Epithelial cell of proximal tubule (primary cell): ENCODE measurements at regions not wholly inside any gene's neighbourhood (a gene's known extent, or its start where the extent isn't known, plus 50 kb on each side); places are given as distances from the start of the nearest gene placed in this dataset.
"Not testable (repeated sequence)": the region's sequence is repeated elsewhere in the genome, so short reads cannot be mapped to it uniquely, and the experiment has no call there.

ENCODE experiments used
- DNase-seq: peaks from one replicate; pipeline ENCODE4 v3.0.0-alpha.2; 2011; ENCODE audit warnings: low read depth
- H3K4me3 ChIP-seq: 2 replicates; pipeline ENCODE4 v1.5.1; 2011; ENCODE audit warnings: low read depth, mild to moderate bottlenecking, low read length
- TF ChIP-seq, protein P1 (sequence below): conservative IDR thresholded peaks from 2 replicates; pipeline ENCODE4 v1.5.1; 2012; ENCODE audit warnings: low read depth, mild to moderate bottlenecking, low read length

DNA sequence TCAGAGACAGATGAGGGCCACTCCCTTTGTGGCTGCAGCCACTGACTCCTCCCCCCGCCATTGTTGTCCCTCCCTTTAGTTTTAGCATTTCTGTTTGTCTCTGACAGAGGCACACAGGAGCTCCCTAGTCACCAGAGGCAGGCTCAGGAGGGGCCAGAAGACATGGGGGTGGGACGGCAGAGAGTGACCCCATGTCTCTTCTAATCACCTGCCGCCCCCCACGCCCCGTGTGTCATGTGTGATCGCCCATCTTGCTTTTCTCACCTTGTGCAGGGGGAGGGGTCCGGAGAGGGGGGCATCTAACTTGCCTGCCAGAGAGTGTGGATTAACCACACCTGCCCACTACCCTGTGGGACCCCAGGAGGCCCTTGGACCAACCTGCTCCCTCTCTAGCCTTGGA, 246.7 kb upstream of the TP53TG3C start:
- DNase-seq, H3K4me3 ChIP-seq: not testable (repeated sequence)

DNA sequence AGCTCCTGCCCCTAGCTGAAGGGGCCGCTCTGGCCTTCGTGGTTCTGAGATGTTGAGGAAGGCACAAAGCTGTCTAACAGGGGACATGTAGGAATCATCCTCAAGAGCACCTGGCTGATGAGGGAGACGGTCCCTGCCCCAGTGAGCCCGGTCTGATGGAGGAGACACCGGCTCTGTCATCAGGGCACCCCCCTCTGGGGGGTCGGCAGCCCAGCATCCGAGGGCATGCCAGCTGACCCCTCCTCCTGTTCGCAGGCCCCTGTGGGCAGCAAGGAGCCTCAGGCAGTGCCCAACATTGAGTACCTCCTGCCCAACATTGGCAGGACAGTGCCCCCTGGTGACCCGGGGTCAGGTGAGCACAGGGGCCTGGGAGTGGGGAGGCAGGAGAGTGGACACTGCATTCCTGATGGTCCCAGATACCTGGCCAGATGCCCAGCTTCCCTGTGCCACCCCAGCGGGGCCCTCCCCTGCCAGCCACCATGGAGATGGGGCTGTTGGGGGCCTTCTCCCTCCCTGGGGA, 247.9 kb upstream of the TP53TG3C start:
- not testable (repeated sequence) for DNase-seq

DNA sequence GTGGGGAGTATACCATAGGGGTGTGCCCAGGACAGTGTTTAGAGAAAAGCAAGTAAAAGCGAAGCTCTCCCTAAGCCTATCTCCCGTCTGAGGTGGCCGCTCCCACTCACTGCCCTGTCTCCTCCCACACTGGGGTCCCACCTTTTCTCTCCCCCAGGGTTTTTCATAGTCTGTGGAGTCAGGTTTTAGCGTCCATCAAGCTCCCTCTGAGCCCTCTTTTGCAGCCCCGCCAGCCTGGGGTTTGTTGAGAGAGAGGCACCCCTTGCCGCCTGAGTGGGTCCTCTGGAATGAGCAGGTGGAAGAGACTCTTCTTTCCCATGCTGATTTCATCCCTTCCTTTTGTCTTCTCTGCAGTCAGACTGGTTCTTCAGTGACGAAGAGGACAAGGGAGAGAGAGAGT, 248.7 kb upstream of the TP53TG3C start:
- not testable (repeated sequence) for H3K4me3 ChIP-seq, DNase-seq

More for the DNA sequence above, 247.9 kb upstream of the TP53TG3C start:
- not testable (repeated sequence) for H3K4me3 ChIP-seq

DNA sequence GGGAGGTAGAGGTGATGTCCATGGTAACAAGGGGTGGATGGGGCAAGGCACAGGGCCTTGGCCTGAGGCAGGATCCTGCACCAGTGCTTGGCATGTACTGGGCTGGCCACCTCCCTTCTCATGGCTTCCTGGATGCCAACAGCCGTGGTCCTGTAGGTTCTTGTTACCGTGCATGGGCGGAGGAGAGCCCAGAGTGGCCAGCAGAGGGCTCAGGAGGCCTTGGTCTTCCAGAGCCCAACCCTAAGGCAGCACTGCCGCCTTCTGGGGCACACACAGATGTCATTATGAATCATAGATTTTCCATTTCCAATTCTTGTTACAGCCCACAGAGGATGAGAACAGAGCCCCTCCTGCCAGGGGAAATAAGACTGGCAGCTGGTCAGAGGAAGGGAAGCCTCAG, 254.2 kb upstream of the TP53TG3C start:
- not testable (repeated sequence) for DNase-seq, H3K4me3 ChIP-seq

DNA sequence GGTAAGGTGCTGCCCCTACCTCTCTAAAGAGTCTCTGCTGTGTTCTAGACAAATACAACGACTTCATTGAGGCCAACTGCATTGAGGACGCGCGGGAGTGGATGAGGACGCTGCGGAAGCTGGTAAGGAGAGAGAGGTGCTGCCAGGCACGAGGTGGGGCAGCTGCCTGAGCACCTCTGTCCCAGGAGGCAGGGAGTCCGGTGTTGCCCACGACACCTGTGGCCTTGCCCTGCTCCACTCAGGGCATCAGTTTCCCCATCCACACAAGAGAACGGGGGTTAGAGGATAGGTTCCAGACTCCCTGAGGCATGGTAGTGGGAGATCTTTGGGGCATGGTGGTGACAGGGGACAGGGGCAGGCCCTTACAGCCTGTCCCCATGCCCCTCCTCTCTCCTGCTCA, 256.1 kb upstream of the TP53TG3C start:
- not testable (repeated sequence) for DNase-seq, H3K4me3 ChIP-seq

DNA sequence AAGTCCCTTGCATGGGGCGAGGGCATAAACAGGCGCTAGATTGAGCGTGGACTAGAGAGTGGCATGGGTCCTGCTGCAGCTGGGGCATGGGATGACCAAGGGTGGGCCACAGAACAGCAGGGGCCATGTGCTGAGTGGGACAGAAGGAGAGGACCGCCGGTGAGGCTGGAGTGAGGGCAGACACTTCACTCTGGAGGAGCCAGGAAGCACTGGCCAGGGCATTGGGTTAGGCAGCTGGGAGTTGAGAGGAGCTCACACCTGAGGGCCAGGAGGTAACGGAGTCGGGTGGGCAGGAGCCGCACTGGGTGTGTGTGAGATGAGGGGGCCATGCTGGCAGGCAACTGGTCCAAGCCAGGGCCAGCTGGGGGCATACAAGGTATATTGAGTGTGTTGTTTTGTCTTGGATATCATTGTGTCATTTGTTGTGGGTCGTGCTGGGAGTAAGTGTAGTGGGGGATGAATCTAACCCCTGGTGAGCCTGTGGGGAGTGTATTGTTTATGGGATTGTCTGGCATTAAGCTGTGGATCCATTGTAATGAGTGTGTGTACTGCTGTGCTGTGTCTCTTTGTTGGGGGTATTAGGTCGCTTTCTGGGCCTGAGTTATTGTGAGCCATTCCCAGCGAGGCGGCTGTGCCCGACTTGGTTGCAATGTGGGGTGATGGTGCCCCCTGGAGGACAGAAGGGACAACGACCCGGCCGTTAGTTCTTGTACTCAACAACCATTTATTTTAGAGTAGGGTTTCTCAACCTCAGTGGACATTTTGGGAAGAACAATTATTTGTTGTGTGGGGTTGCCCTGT, 256.5 kb upstream of the TP53TG3 start:
- not testable (repeated sequence) for DNase-seq, H3K4me3 ChIP-seq

DNA sequence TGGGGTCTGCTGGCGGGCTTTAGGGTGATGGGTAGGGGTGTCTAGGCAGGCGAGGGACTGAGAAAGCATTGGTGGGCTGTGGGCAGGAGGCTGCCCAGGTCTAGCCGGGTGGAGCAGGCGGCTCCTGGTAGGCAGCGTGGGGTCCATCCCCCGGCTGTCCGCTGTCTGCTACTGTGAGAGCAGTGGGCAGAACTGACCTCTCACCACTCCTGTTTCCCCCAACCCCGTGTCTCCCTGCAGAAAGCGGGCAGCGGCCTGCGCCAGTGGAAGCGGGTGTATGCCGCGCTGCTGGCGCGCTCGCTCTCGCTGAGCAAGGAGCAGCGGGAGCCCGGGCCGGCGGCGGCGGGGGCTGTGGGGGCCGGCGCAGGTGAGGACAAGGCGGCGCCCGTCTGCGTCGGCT, 249.2 kb upstream of the TP53TG3 start:
- DNase-seq, H3K4me3 ChIP-seq: not testable (repeated sequence)

DNA sequence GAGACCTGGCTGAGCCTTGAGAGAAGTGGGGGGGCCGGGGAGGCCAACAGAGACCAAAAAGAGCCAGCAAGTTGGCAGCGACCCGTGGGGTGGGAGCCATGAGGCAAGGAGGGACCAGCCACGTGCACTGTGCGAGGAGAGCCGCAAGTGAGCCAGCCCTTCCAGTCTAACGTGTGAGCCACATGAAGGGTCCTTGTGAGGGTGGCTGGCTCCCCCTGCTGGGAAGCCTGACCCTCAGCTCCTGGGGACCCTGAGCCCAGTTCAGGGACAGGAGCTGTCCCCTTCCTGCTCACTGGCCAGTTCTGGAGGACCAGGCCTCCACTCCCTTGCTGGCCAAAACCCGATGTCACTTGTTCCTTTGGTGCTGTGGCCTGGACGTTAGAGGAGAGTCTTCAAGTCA, 246.6 kb upstream of the TP53TG3 start:
- DNase-seq = not testable (repeated sequence)

DNA sequence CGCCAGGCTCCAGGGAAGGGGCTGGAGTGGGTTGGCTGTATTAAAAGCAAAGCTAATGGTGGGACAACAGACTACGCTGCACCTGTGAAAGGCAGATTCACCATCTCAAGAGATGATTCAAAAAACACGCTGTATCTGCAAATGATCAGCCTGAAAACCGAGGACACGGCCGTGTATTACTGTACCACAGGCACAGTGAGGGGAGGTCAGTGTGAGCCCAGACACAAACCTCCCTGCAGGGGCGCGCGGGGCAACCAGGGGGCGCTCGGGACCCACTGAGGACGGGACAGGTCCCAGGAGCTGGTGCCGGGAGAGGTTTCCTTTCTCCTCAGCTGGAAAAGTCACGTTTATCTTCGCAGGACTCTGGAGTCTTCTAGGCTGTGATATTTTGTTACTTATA, 239.4 kb upstream of the TP53TG3 start:
- H3K4me3 ChIP-seq, DNase-seq: not testable (repeated sequence)

More for the DNA sequence above, 246.6 kb upstream of the TP53TG3 start:
- H3K4me3 ChIP-seq = not testable (repeated sequence)

DNA sequence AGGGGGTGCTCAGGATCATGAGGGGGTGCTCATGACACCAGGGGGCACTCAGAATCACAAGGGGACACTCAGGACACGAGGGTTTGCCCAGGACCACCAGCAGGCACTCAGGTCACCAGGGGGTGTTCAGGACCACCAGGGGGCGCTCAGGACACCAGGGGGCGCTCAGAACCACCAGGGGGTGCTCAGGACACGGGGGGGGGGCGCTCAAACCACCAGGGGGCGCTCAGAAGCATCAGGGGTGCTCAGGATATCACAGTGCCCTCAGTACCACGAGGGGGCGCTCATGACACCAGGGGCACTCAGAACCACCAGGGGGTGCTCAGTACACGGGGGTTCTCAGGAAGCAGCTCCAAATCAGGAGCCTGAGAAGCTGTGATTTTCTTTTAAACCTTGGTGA, 221.8 kb upstream of the TP53TG3 start:
- TF ChIP-seq, protein P1, sequence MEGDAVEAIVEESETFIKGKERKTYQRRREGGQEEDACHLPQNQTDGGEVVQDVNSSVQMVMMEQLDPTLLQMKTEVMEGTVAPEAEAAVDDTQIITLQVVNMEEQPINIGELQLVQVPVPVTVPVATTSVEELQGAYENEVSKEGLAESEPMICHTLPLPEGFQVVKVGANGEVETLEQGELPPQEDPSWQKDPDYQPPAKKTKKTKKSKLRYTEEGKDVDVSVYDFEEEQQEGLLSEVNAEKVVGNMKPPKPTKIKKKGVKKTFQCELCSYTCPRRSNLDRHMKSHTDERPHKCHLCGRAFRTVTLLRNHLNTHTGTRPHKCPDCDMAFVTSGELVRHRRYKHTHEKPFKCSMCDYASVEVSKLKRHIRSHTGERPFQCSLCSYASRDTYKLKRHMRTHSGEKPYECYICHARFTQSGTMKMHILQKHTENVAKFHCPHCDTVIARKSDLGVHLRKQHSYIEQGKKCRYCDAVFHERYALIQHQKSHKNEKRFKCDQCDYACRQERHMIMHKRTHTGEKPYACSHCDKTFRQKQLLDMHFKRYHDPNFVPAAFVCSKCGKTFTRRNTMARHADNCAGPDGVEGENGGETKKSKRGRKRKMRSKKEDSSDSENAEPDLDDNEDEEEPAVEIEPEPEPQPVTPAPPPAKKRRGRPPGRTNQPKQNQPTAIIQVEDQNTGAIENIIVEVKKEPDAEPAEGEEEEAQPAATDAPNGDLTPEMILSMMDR = peak; percentile 6
- not testable (repeated sequence) for H3K4me3 ChIP-seq, DNase-seq

DNA sequence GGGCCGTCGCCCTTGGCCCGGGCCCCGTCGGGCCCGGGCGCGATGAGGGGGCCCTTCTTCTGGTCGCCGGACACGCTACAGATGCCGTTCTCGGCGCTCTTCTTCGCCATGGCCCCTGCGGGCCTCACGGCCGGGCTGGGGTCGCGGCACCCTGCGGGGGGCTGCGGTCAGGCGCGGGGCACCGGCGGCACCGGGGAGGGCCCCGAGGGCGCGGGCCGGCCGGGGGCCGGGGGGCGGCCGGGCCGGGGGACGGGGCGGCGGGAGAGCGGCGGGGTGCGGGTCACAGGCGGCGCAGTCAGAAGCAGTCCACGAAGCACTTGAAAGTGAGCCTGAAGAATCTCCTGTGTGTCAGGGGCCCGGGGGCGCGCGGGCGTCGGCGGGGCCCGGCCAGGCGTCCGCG, 209.4 kb upstream of the TP53TG3 start:
- H3K4me3 ChIP-seq, DNase-seq: not testable (repeated sequence)

DNA sequence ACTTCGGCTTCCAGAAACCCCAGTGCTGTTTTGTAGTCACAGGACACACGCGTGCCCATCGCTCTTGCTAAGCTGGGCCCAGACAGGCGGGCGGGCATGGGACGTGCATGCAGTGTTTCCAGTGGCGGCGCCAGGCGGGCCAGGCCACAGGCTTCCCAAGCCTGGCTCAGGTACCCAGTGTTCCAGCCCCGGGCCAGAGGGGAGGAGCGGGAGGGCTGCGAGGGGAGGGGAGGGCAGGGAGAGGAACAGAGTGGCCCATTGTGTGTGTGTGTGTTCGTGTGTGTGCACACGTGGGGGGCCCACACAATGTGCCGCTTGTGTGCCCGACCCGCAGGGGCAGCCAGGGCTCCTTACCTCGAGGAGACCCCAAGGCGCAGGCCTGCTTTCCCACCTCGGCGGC, 208.6 kb upstream of the TP53TG3 start:
- not testable (repeated sequence) for DNase-seq, H3K4me3 ChIP-seq

DNA sequence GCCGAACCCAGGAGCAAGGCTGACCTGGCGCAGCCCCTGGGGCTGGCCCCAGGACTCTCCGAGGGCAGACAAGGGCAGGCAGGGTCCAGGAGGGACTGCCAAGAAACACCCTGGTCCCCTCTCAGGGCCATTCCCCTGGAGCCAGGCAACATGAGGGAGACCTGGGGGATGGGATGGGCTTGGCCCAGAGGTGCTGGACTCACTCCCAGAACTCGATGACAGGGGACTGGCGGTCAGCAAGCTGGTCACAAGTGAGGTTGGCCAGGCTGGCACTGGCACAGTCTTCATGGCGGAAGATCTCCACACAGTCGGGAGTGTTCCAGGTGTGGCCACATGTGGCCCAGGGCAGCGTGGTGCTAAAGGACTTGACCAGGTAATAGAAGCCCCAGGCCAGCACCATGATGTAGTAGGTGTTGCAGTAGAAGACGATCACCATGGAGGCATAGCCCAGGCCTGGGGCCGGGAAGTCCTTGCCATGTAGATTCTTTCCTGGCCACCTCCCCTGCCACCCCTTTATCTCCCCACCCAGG, 206.4 kb upstream of the TP53TG3 start:
- DNase-seq, H3K4me3 ChIP-seq: not testable (repeated sequence)

DNA sequence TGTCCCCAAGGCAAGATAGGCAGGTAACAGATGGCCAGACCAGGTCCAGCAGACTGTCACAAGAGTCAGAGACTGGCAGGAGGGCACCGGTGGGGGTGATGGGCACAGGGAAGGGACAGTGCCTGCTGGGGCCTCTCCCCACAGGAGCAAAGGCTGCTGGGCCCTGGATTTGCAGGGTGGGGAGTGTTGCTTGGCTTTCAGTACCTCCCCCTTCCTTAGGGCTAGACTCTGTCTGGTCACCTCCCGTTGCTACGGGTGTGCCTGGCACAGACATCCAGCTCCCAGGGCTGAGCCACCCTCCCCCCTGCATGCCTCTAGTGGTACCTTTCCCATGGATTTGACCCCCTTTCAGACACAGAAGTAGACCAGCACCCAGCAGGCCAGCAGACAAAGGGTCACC, 205.7 kb upstream of the TP53TG3 start:
- H3K4me3 ChIP-seq, DNase-seq: not testable (repeated sequence)

DNA sequence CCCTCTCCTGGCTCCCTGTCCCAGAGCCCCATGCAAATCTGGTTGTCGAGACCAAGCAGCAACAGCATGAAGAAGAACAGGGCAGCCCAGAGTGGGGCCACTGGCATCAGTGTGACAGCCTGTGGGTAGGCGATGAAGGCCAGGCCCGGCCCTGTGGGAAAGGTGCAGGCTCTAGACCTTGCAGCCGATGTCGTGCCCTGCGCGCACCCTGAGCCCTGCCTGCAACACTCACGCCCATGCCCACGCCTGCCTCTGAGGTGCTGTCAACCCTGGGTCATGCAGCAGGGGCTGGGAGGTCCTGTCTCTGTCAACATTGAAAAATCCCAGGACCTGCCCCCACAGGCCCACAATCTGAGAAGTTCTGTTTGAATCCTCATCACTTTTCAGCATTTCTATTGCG, 204.0 kb upstream of the TP53TG3 start:
- not testable (repeated sequence) for DNase-seq

DNA sequence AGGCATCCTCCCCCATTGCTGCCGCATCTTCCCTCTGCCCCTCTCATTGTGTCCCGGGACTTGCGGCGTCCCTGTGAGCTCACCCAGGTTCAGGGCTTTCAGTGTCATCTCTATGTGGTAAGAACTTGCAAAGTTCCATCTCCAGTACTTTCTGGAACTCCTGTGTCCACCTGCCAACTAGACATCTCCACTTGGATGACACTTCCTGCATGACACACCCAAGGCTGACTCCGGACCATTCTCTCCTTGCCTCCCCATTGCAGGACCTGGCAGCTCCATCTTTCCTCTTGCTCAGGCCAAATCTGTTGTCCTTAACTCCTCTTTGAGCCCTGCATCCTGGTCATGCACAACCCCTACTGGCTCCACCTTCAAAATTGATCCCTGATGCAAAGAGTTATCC, 200.8 kb upstream of the TP53TG3 start:
- not testable (repeated sequence) for H3K4me3 ChIP-seq, DNase-seq

More for the DNA sequence above, 204.0 kb upstream of the TP53TG3 start:
- not testable (repeated sequence) for H3K4me3 ChIP-seq

DNA sequence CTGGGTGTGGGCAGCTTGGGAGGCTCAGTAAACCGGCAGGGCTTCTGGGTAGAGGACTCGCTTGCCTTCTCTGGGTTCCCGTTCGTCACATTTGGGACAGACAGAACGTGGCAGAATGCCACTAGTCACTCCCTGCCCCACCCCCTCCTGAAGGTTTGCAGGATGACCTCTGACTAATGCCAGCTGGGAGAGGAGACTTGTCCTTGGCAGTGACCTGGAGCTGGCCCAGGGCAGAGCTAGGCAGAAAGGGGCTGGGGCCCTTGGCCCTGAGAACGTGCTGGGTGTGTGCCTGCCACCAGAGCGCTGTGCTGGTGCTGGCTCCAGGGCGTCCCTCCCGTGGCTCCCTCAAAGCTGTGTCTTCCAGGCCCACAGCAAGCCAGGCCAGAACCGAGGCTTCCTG, 197.8 kb upstream of the TP53TG3 start:
- not testable (repeated sequence) for DNase-seq, H3K4me3 ChIP-seq

DNA sequence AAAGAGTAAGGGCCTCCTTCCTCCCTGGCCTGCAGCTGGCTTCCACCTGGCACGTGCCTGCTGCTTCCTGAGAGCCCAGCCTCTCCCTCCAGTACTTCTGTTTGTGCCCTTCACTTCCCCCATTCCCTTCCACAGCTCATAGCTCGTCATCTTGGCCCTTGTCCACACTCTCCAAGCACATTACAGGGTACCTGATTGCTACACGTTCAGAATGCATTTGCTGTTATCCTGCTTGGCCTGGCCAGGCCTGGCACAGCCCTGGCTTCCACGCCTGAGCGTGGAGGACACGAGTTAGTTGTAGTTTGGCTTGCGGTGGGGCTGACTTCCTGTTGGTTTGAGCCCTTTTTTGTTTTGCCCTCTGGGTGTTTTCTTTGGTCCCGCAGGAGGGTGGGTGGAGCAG, 197.2 kb upstream of the TP53TG3 start:
- not testable (repeated sequence) for H3K4me3 ChIP-seq, DNase-seq

DNA sequence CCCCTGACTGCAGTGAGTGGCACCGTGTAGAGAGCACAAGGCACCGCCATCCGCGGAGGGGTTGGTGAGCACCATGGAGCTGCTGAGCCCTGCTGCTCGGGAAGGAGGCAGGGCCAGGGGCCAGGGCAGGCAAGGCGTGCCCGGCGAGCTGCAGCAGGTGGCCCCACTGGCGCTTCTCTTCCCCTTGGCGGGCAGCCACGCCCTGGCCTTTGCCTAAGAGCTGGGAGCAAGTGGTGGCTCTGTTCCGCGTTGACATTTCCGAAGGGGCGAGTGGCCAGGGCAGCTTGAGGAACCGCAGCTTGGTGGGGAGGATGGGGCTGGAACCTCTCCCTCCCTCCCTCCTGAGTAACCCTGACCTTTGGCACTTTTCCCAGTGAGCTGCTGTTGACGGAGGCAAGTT, 194.7 kb upstream of the TP53TG3 start:
- DNase-seq, H3K4me3 ChIP-seq: not testable (repeated sequence)
